ENCODE measurements at regions not wholly inside any gene's neighbourhood (a gene's known extent, or its start where the extent isn't known, plus 50 kb on each side); places are given as distances from the start of the nearest gene placed in this dataset.
A peak's percentile ranks its signal among the peaks of the same experiment; 100 is the strongest.

DNA sequence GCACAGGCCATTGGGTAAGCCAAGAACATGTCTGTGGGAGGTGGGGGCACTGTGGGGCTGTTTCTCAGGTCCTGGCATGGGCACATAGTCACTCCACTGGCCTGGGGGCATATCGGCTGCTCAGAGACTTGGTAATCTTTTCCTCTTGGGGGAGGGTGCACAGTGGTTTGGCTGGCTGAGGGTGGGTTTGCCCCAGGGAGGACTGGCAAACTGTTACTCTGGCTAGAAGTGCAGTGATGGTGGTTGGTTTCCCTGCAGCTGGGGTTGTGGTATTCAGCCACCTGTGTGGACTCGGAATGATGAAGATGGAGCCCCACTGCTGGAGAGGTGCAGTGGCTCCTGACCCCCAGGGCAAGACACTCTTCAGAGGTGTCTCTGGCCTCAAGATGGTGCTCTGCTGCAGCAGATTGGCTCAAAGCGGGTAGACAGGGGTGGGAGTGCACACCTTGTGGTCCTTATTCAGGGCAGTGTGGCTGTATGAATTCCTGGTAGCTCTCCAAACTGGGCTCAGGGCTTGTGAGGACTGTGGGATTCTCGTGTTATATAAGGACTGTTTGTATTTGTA is 74.1 kb upstream of the DDHD1 start:
- Mint-ChIP-seq H3K27me3 (ENCODE audit: low read depth) (no peaks in the 10 kb centered on the region), H3K36me3 (ENCODE audit: insufficient read depth in 1 of 3, low read depth in 3 of 3) (no peaks in the 10 kb centered on the region; a peak in 3 of 7 replicates), H3K27ac (peak overlapping the region in 1 of 3 experiments; percentile 62; a peak in 1 of 7 replicates), H3K4me1 (no peaks in the 10 kb centered on the region), H3K4me3 (no peak overlapping the region), H3K9me3 (peaks cover 7 to 10% of the 10 kb centered on the region in 2 experiments; a peak in 4 of 5 replicates)
- Histone ChIP-seq H3K4me1 (ENCODE audit: insufficient read depth, low read length) (no peaks in the 10 kb centered on the region), H4K5ac (ENCODE audit: insufficient read length, low read depth, low read length) (no peak overlapping the region), H3K9ac (ENCODE audit: extremely low read depth, insufficient read length, low read length) (no peak overlapping the region), H2BK20ac (ENCODE audit: low read depth, low read length, poor library complexity, severe bottlenecking) (no peak overlapping the region), H3K4me2 (ENCODE audit: insufficient read depth, insufficient read length, low read length) (no peak overlapping the region), H3K56ac (ENCODE audit: insufficient read length, low read depth, low read length) (no peak overlapping the region), H2BK5ac (ENCODE audit: insufficient read length, low read length) (no peak overlapping the region), H2BK120ac (ENCODE audit: low read depth, low read length, poor library complexity, severe bottlenecking) (no peak overlapping the region), H3K14ac (ENCODE audit: insufficient read depth, low read length) (no peak overlapping the region), H3K79me1 (ENCODE audit: insufficient read depth, low read depth, low read length, poor library complexity, severe bottlenecking) (no peaks in the 10 kb centered on the region), H3K23ac (ENCODE audit: insufficient read length, low read depth, low read length) (no peak overlapping the region), H4K91ac (ENCODE audit: insufficient read length, low read depth, low read length) (no peak overlapping the region), H2AK5ac (ENCODE audit: insufficient read length, low read length) (no peak overlapping the region), H4K8ac (replicated peaks; ENCODE audit: insufficient read length, low read depth, low read length) (no peak overlapping the region), H3K18ac (ENCODE audit: insufficient read length, low read depth, low read length) (no peak overlapping the region), H3K27ac (ENCODE audit: insufficient read length, low read depth, low read length) (no peak overlapping the region), H2AFZ (ENCODE audit: low read length) (no peak overlapping the region), H3K27me3 (ENCODE audit: insufficient read depth, low read length) (no peaks in the 10 kb centered on the region), H3K4ac (ENCODE audit: low read depth, low read length) (no peak overlapping the region), H3K23me2 (ENCODE audit: insufficient read length, low read depth, low read length, poor library complexity, severe bottlenecking) (no peaks in the 10 kb centered on the region), H3K9me3 (ENCODE audit: control insufficient read depth, low read depth, low read length) (no peaks in the 10 kb centered on the region), H2BK15ac (ENCODE audit: low read depth, low read length) (no peak overlapping the region), H4K20me1 (ENCODE audit: control insufficient read depth, insufficient read depth, insufficient read length) (no peaks in the 10 kb centered on the region), H3K79me2 (ENCODE audit: insufficient read depth, low read length) (no peaks in the 10 kb centered on the region), H3T11ph (ENCODE audit: low read length) (no peak overlapping the region), H2BK12ac (ENCODE audit: insufficient read length, low read depth, low read length) (no peak overlapping the region)
- no peak for DNase-seq
- WGBS (ENCODE audit: extremely low coverage, insufficient read length, low lambda C conversion rate) = no CpG with 5 or more reads among the region's 4 CpGs
- no peak for TF ChIP-seq CTCF (conservative IDR thresholded peaks at IDR 0.05)
